Stomach (tissue), 4 donors: ENCODE measurements at regions not wholly inside any gene's neighbourhood (a gene's known extent, or its start where the extent isn't known, plus 50 kb on each side); places are given as distances from the start of the nearest gene placed in this dataset.

Source experiments
- EP300 ChIP-seq: sonication (generic); formaldehyde crosslinking; IDR thresholded peaks from one replicate; pipeline ENCODE4 v1.6.1; 2017; ENCODE audit warnings: antibody characterized with exemption
- POLR2A ChIP-seq, 4 donors: fragments of 450-650 bp; IDR thresholded peaks; one replicate each; pipeline ENCODE4 v1.6.1; 2016; ENCODE audit warnings: antibody characterized with exemption in 4 of 4, control low read depth in 2 of 4, mild to moderate bottlenecking in 1 of 4, moderate library complexity in 1 of 4
- TF ChIP-seq, protein P1 (sequence below), 7 experiments: fragments of 450-650 bp in 4 of 7; fragments of 200-600 bp in 3 of 7; sonication (generic) in 3 of 7; IDR thresholded peaks; one replicate each; pipeline ENCODE4 v1.5.1; 2016 to 2019; ENCODE audit warnings: antibody characterized with exemption in 7 of 7, control low read depth in 2 of 7, mild to moderate bottlenecking in 1 of 7

DNA sequence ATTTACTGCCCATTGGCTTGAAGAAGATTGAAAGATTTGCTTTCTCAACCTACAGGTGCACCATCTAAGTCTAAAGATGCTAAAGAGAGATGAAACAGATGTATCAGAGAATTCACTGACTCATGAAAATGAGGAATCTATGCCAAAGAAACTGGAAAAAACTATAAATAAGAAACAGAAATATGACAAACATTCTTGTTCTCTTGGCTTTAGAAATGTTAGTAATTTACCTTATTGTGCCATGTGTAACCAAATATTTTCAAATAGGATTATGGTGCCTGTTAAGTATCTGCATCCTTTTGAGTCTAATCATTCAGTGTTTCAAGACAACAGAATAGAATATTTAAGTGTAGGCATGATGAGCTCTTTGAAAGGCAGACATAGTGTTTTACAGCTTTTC lies 271.5 kb downstream of the MEX3B start:
- TF ChIP-seq, protein P1, sequence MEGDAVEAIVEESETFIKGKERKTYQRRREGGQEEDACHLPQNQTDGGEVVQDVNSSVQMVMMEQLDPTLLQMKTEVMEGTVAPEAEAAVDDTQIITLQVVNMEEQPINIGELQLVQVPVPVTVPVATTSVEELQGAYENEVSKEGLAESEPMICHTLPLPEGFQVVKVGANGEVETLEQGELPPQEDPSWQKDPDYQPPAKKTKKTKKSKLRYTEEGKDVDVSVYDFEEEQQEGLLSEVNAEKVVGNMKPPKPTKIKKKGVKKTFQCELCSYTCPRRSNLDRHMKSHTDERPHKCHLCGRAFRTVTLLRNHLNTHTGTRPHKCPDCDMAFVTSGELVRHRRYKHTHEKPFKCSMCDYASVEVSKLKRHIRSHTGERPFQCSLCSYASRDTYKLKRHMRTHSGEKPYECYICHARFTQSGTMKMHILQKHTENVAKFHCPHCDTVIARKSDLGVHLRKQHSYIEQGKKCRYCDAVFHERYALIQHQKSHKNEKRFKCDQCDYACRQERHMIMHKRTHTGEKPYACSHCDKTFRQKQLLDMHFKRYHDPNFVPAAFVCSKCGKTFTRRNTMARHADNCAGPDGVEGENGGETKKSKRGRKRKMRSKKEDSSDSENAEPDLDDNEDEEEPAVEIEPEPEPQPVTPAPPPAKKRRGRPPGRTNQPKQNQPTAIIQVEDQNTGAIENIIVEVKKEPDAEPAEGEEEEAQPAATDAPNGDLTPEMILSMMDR (IDR thresholded peaks at IDR 0.05) = no peak
- TF ChIP-seq EP300 (no peak), POLR2A (IDR thresholded peaks at IDR 0.05) (no peak)
